ENCODE measurements at regions not wholly inside any gene's neighbourhood (a gene's known extent, or its start where the extent isn't known, plus 50 kb on each side); places are given as distances from the start of the nearest gene placed in this dataset.

GRCh38 chr1:87179851-87180519 is 148.7 kb upstream of the LMO4 start:
- no peak for TF ChIP-seq CTCF (conservative IDR thresholded peaks at IDR 0.05 in 1 of 2, IDR thresholded peaks at IDR 0.05 in 1 of 2; ENCODE audit: extremely low read depth in 1 of 2, insufficient read depth in 1 of 2, low read depth in 1 of 2, low read length in 2 of 2)
- TF ChIP-seq EZH2 (IDR thresholded peaks at IDR 0.05; ENCODE audit: borderline replicate concordance, low read length): no peak
